ENCODE measurements at regions not wholly inside any gene's neighbourhood (a gene's known extent, or its start where the extent isn't known, plus 50 kb on each side); places are given as distances from the start of the nearest gene placed in this dataset.

DNA sequence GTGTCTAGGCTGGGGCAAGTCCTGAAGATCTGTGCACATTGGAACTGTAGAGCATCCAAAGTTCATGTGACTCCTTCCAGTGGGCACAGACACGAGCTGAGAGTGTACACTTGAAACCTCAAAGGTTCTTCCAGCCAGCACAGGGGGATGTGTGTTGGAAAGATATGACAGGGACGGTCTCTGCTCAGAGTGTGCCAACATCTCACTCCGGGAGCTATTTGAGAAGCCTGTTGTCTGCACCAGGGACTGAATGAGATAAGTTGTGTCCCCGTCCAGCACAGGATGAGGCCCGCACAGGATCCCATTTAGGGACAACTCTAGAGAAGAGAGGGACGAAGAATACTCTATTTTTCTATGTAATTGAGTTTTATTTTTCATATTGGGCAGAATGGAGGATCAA lies 136.3 kb downstream of the SNAPC1 start:
- TF ChIP-seq POLR2A (IDR thresholded peaks at IDR 0.05), result no peak
- TF ChIP-seq, protein P1, sequence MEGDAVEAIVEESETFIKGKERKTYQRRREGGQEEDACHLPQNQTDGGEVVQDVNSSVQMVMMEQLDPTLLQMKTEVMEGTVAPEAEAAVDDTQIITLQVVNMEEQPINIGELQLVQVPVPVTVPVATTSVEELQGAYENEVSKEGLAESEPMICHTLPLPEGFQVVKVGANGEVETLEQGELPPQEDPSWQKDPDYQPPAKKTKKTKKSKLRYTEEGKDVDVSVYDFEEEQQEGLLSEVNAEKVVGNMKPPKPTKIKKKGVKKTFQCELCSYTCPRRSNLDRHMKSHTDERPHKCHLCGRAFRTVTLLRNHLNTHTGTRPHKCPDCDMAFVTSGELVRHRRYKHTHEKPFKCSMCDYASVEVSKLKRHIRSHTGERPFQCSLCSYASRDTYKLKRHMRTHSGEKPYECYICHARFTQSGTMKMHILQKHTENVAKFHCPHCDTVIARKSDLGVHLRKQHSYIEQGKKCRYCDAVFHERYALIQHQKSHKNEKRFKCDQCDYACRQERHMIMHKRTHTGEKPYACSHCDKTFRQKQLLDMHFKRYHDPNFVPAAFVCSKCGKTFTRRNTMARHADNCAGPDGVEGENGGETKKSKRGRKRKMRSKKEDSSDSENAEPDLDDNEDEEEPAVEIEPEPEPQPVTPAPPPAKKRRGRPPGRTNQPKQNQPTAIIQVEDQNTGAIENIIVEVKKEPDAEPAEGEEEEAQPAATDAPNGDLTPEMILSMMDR (IDR thresholded peaks at IDR 0.05), result no peak
- no peak for TF ChIP-seq POLR2AphosphoS5 (IDR thresholded peaks at IDR 0.05)
